AG09309 (cell line): ENCODE measurements at regions not wholly inside any gene's neighbourhood (a gene's known extent, or its start where the extent isn't known, plus 50 kb on each side); places are given as distances from the start of the nearest gene placed in this dataset.

Source experiments
- DNase-seq: peaks from one replicate; pipeline ENCODE4 v3.0.0-alpha.2; 2010; ENCODE audit warnings: low read depth
- H3K4me3 ChIP-seq: 2 replicates; pipeline ENCODE4 v1.5.1; 2011; ENCODE audit warnings: mild to moderate bottlenecking, low read depth, low read length, moderate library complexity; ENCODE audit not compliant: control insufficient read depth
- CTCF ChIP-seq: IDR thresholded peaks from 2 replicates; pipeline ENCODE4 v1.5.1; 2011; ENCODE audit warnings: mild to moderate bottlenecking, low read depth, low read length, inconsistent platforms; ENCODE audit not compliant: insufficient read depth, control insufficient read depth; ENCODE audit errors: missing control alignments

GRCh38 chr2:212918336-212918735 lies 233.1 kb downstream of the IKZF2 start:
- no peak for DNase-seq
- TF ChIP-seq CTCF: no peak
- no peak overlapping the region for H3K4me3 ChIP-seq

GRCh38 chr2:212915121-212915782 lies 236.2 kb downstream of the IKZF2 start:
- no peak for TF ChIP-seq CTCF
- DNase-seq: no peak
- no peak overlapping the region for H3K4me3 ChIP-seq

- H3K4me3 ChIP-seq: no peak overlapping the region
- no peak for DNase-seq
- TF ChIP-seq CTCF: no peak
Measured at GRCh38 chr2:212914392-212914791, 237.0 kb downstream of the IKZF2 start.

GRCh38 chr2:212913640-212914306 lies 237.6 kb downstream of the IKZF2 start:
- TF ChIP-seq CTCF: no peak
- no peak overlapping the region for H3K4me3 ChIP-seq
- DNase-seq: no peak

GRCh38 chr2:212912445-212913103 lies 238.8 kb downstream of the IKZF2 start:
- H3K4me3 ChIP-seq: no peak overlapping the region
- TF ChIP-seq CTCF: no peak
- DNase-seq: no peak

GRCh38 chr2:212911011-212911410 lies 240.4 kb downstream of the IKZF2 start:
- DNase-seq: no peak
- no peak overlapping the region for H3K4me3 ChIP-seq
- TF ChIP-seq CTCF: no peak
